CD8-positive, alpha-beta memory T cell (primary cell): ENCODE measurements at regions not wholly inside any gene's neighbourhood (a gene's known extent, or its start where the extent isn't known, plus 50 kb on each side); places are given as distances from the start of the nearest gene placed in this dataset.

Experiments
- CTCF ChIA-PET: fragments of 350-600 bp; sonication (Branson Sonifier 250); formaldehyde crosslinking; loops from one replicate; lab custom pipeline; 2021; ENCODE audit warnings: antibody characterized with exemption; lab: Charles Lee
- POLR2A ChIA-PET: fragments of 350-600 bp; sonication (Branson Sonifier 250); formaldehyde crosslinking; loops from one replicate; lab custom pipeline; 2021; ENCODE audit warnings: antibody characterized with exemption; lab: Charles Lee
- DNase-seq, 5 donors: peaks; one replicate each; pipeline versions ENCODE4 v3.0.0 to v3.0.0-alpha.2; 2020 to 2022; ENCODE audit warnings: mixed read lengths in 1 of 5
- H3K27ac ChIP-seq: one replicate; pipeline ENCODE4 v1.7.0; 2013; ENCODE audit warnings: low read depth, mild to moderate bottlenecking, low read length, moderate library complexity
- H3K27me3 ChIP-seq: 2 replicates; pipeline ENCODE4 v1.7.0; 2013; ENCODE audit warnings: low read length, mild to moderate bottlenecking; ENCODE audit not compliant: insufficient read depth, poor library complexity, severe bottlenecking
- H3K36me3 ChIP-seq: 2 replicates; pipeline ENCODE4 v1.7.0; 2013; ENCODE audit warnings: mild to moderate bottlenecking, low read length, moderate library complexity; ENCODE audit not compliant: insufficient read depth
- H3K4me1 ChIP-seq: 2 replicates; pipeline ENCODE4 v1.7.0; 2013; ENCODE audit warnings: mild to moderate bottlenecking, low read length, moderate library complexity; ENCODE audit not compliant: insufficient read depth
- H3K4me3 ChIP-seq: 2 replicates; pipeline ENCODE4 v1.7.0; 2013; ENCODE audit warnings: mild to moderate bottlenecking, low read length
- H3K9me3 ChIP-seq: 2 replicates; pipeline ENCODE4 v1.7.0; 2013; ENCODE audit warnings: mild to moderate bottlenecking, low read length
- H3K27ac Mint-ChIP-seq, 8 donors: one replicate each; pipeline ENCODE4 v1.8.0; 2020 to 2021; ENCODE audit warnings: mixed read lengths in 8 of 8, mild to moderate bottlenecking in 6 of 8, inconsistent platforms in 3 of 8, moderate library complexity in 3 of 8
- H3K27me3 Mint-ChIP-seq, 2 donors: one replicate each; pipeline ENCODE4 v1.8.0; 2020 to 2021; ENCODE audit warnings: mixed read lengths in 2 of 2, mild to moderate bottlenecking in 1 of 2, moderate library complexity in 1 of 2
- H3K36me3 Mint-ChIP-seq, 3 donors: one replicate each; pipeline ENCODE4 v1.8.0; 2020 to 2021; ENCODE audit warnings: mixed read lengths in 3 of 3, inconsistent platforms in 1 of 3, mild to moderate bottlenecking in 1 of 3
- H3K4me1 Mint-ChIP-seq, 3 donors: one replicate each; pipeline ENCODE4 v1.8.0; 2020 to 2021; ENCODE audit warnings: mixed read lengths in 3 of 3, inconsistent platforms in 1 of 3, mild to moderate bottlenecking in 1 of 3
- H3K4me3 Mint-ChIP-seq, 7 donors: one replicate each; pipeline ENCODE4 v1.8.0; 2020 to 2021; ENCODE audit warnings: mixed read lengths in 7 of 7, mild to moderate bottlenecking in 6 of 7, moderate library complexity in 4 of 7, inconsistent platforms in 2 of 7
- H3K9me3 Mint-ChIP-seq, 5 donors: one replicate each; pipeline ENCODE4 v1.8.0; 2020 to 2022; ENCODE audit warnings: mixed read lengths in 5 of 5, mild to moderate bottlenecking in 3 of 5, moderate library complexity in 2 of 5, inconsistent platforms in 1 of 5

GRCh38 chr10:36630267-36630666 lies 495.1 kb upstream of the ANKRD30A start:
- ChIA-PET POLR2A (no interaction called here), CTCF (no interaction called here)
- Mint-ChIP-seq H3K4me1 (no peaks in the 10 kb centered on the region), H3K4me3 (no peak overlapping the region), H3K36me3 (no peaks in the 10 kb centered on the region), H3K27ac (no peak overlapping the region), H3K9me3 (peaks cover 6 to 21% (median 18%) of the 10 kb centered on the region in 5 donors), H3K27me3 (no peaks in the 10 kb centered on the region)
- H3K27me3 ChIP-seq, result no peaks in the 10 kb centered on the region
- no peak for DNase-seq
- H3K4me1 ChIP-seq, result no peaks in the 10 kb centered on the region
- no peak overlapping the region for H3K27ac ChIP-seq
- H3K9me3 ChIP-seq, result no peaks in the 10 kb centered on the region
- no peaks in the 10 kb centered on the region for H3K36me3 ChIP-seq
- no peak overlapping the region for H3K4me3 ChIP-seq

- ChIA-PET CTCF (no interaction called here), POLR2A (no interaction called here)
- Mint-ChIP-seq H3K4me3 (no peak overlapping the region), H3K27ac (no peak overlapping the region), H3K9me3 (peaks cover 7 to 25% (median 18%) of the 10 kb centered on the region in 5 donors), H3K4me1 (no peaks in the 10 kb centered on the region), H3K27me3 (no peaks in the 10 kb centered on the region), H3K36me3 (no peaks in the 10 kb centered on the region)
- Histone ChIP-seq H3K36me3 (no peaks in the 10 kb centered on the region), H3K9me3 (no peaks in the 10 kb centered on the region), H3K27me3 (no peaks in the 10 kb centered on the region), H3K4me3 (no peak overlapping the region), H3K27ac (no peak overlapping the region), H3K4me1 (no peaks in the 10 kb centered on the region)
- DNase-seq, result no peak
These were observed 495.9 kb upstream of the ANKRD30A start for GRCh38 chr10:36629476-36629875.

- H3K4me1 ChIP-seq, result no peaks in the 10 kb centered on the region
- no peak overlapping the region for H3K27ac ChIP-seq
- Mint-ChIP-seq H3K27ac (no peak overlapping the region), H3K36me3 (no peaks in the 10 kb centered on the region), H3K27me3 (no peaks in the 10 kb centered on the region), H3K9me3 (peaks cover 8 to 42% (median 18%) of the 10 kb centered on the region in 5 donors), H3K4me3 (no peak overlapping the region), H3K4me1 (no peaks in the 10 kb centered on the region)
- DNase-seq, result no peak
- no peaks in the 10 kb centered on the region for H3K27me3 ChIP-seq
- no peak overlapping the region for H3K4me3 ChIP-seq
- H3K36me3 ChIP-seq, result no peaks in the 10 kb centered on the region
- ChIA-PET CTCF (interaction anchor here (0.6 kb wide), 1 partner anchor 15 kb away, joined by 3 read pairs; no protein-coding TSS in a partner anchor), POLR2A (no interaction called here)
- no peaks in the 10 kb centered on the region for H3K9me3 ChIP-seq
These were observed 500.8 kb upstream of the ANKRD30A start for GRCh38 chr10:36624551-36625100.

- Histone ChIP-seq H3K9me3 (no peaks in the 10 kb centered on the region), H3K4me1 (no peaks in the 10 kb centered on the region), H3K27ac (no peak overlapping the region), H3K36me3 (no peaks in the 10 kb centered on the region), H3K27me3 (no peaks in the 10 kb centered on the region), H3K4me3 (no peak overlapping the region)
- no peaks in the 10 kb centered on the region for H3K27me3 Mint-ChIP-seq
- no peak for DNase-seq
- H3K27ac Mint-ChIP-seq, result no peak overlapping the region
- CTCF ChIA-PET, result no interaction called here
- POLR2A ChIA-PET, result no interaction called here
- no peaks in the 10 kb centered on the region for H3K4me1 Mint-ChIP-seq
- peaks cover 4 to 38% (median 14%) of the 10 kb centered on the region in 5 donors for H3K9me3 Mint-ChIP-seq
- no peak overlapping the region for H3K4me3 Mint-ChIP-seq
- H3K36me3 Mint-ChIP-seq, result no peaks in the 10 kb centered on the region
These were observed 504.1 kb upstream of the ANKRD30A start for GRCh38 chr10:36621346-36621745.

- Mint-ChIP-seq H3K4me3 (no peak overlapping the region), H3K27ac (no peak overlapping the region), H3K36me3 (no peaks in the 10 kb centered on the region), H3K4me1 (no peaks in the 10 kb centered on the region), H3K27me3 (no peaks in the 10 kb centered on the region), H3K9me3 (peaks cover 3 to 21% (median 8%) of the 10 kb centered on the region in 5 donors)
- no peak overlapping the region for H3K27ac ChIP-seq
- no peaks in the 10 kb centered on the region for H3K9me3 ChIP-seq
- no peaks in the 10 kb centered on the region for H3K36me3 ChIP-seq
- no peak overlapping the region for H3K4me3 ChIP-seq
- CTCF ChIA-PET, result no interaction called here
- H3K4me1 ChIP-seq, result no peaks in the 10 kb centered on the region
- no peaks in the 10 kb centered on the region for H3K27me3 ChIP-seq
- no peak for DNase-seq
- POLR2A ChIA-PET, result no interaction called here
These were observed 513.0 kb upstream of the ANKRD30A start for GRCh38 chr10:36612436-36612835.

GRCh38 chr10:36608866-36609265 lies 516.5 kb upstream of the ANKRD30A start:
- Mint-ChIP-seq H3K36me3 (no peaks in the 10 kb centered on the region), H3K4me1 (no peaks in the 10 kb centered on the region), H3K27ac (no peak overlapping the region), H3K27me3 (no peaks in the 10 kb centered on the region), H3K9me3 (peaks cover 3 to 16% (median 7%) of the 10 kb centered on the region in 5 donors), H3K4me3 (no peak overlapping the region)
- H3K4me3 ChIP-seq, result no peak overlapping the region
- H3K9me3 ChIP-seq, result no peaks in the 10 kb centered on the region
- no peak for DNase-seq
- no peaks in the 10 kb centered on the region for H3K4me1 ChIP-seq
- no peaks in the 10 kb centered on the region for H3K36me3 ChIP-seq
- H3K27me3 ChIP-seq, result no peaks in the 10 kb centered on the region
- no peak overlapping the region for H3K27ac ChIP-seq
- ChIA-PET CTCF (no interaction called here), POLR2A (no interaction called here)

- H3K27me3 Mint-ChIP-seq, result no peaks in the 10 kb centered on the region
These were observed 517.1 kb upstream of the ANKRD30A start for GRCh38 chr10:36608251-36608650.

GRCh38 chr10:36606234-36606839 lies 519.1 kb upstream of the ANKRD30A start:
- Mint-ChIP-seq H3K27me3 (no peaks in the 10 kb centered on the region), H3K36me3 (no peaks in the 10 kb centered on the region), H3K4me1 (no peaks in the 10 kb centered on the region), H3K4me3 (no peak overlapping the region), H3K9me3 (peaks cover 2 to 10% (median 7%) of the 10 kb centered on the region in 5 donors), H3K27ac (no peak overlapping the region)
- H3K27ac ChIP-seq, result no peak overlapping the region
- no peaks in the 10 kb centered on the region for H3K4me1 ChIP-seq
- no peaks in the 10 kb centered on the region for H3K27me3 ChIP-seq
- no peak overlapping the region for H3K4me3 ChIP-seq
- ChIA-PET POLR2A (no interaction called here), CTCF (no interaction called here)
- no peaks in the 10 kb centered on the region for H3K9me3 ChIP-seq
- DNase-seq, result no peak
- H3K36me3 ChIP-seq, result no peaks in the 10 kb centered on the region

More at GRCh38 chr10:36608251-36608650, 517.1 kb upstream of the ANKRD30A start:
- Histone ChIP-seq H3K27me3 (no peaks in the 10 kb centered on the region), H3K36me3 (no peaks in the 10 kb centered on the region), H3K9me3 (no peaks in the 10 kb centered on the region), H3K27ac (no peak overlapping the region), H3K4me1 (no peaks in the 10 kb centered on the region), H3K4me3 (no peak overlapping the region)
- peaks cover 3 to 13% (median 5%) of the 10 kb centered on the region in 5 donors for H3K9me3 Mint-ChIP-seq
- H3K4me1 Mint-ChIP-seq, result no peaks in the 10 kb centered on the region
- no peak overlapping the region for H3K27ac Mint-ChIP-seq
- no peaks in the 10 kb centered on the region for H3K36me3 Mint-ChIP-seq
- H3K4me3 Mint-ChIP-seq, result no peak overlapping the region
- DNase-seq, result no peak
- CTCF ChIA-PET, result no interaction called here
- POLR2A ChIA-PET, result no interaction called here
